ENCODE measurements at regions not wholly inside any gene's neighbourhood (a gene's known extent, or its start where the extent isn't known, plus 50 kb on each side); places are given as distances from the start of the nearest gene placed in this dataset.
"Not testable (repeated sequence)": the region's sequence is repeated elsewhere in the genome, so short reads cannot be mapped to it uniquely, and the experiment has no call there.

- intact Hi-C loops (cut with DNase I) = no loop called here
- DNase-seq (ENCODE audit: low spot score) = no peak
Measured at GRCh38 chr5:169374111-169374510, 73.2 kb upstream of the SLIT3 start.

DNA sequence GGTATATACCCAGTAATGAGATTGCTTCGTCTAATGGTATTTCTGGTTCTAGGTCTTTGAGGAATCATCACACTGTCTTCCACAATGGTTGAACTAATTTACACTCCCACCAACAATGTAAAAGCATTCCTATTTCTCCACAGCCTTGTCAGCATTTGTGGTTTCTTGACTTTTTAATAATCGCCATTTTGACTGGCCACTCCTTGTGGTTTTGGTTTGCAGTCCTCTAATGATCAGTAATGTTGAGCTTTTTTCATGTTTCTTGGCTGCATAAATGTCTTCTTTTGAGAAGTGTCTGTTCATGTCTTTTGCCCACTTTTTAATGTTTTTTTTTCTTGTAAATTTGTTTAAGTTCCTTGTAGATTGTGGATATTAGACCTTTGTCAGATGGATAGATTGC is 70.9 kb upstream of the SLIT3 start:
- DNase-seq (ENCODE audit: low spot score); intact Hi-C loops (cut with DNase I): not testable (repeated sequence)

DNA sequence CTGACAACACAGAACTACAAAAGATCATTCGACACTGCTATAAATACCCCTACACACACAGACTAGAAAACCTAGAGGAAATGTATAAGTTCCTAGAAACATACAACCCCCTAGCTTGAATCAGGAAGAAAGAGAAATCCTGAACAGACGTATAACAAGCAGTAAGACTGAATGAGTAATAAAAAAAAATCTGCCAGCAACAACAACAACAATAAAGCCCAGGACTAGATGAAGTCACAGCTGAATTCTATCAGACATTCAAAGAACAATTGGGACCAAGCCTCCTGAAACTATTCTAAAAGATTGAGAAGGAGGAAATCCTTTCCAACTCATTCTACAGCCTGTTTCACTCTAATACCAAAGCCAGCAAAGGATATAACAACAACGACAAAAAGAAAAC is 68.2 kb upstream of the SLIT3 start:
- intact Hi-C loops (cut with DNase I) = no loop called here
- no peak for DNase-seq (ENCODE audit: low spot score)

DNA sequence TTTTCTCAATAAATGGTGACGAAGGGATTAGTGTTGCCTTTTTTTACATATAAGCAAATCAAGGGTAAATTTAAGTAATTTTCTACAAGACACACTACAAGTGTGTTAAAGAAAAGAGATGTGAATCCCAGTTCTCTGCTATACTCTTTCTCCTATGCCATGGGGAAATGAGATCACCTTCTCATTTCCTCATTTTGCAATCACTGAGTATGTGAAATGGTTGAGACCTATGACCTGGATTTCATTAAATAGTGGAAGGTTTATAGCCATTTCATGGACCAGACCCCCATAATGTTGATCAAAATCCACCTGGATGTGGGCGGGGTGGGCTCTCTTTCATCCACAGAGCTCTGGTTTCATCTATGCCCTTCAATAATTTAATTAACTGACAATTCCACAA is 66.9 kb upstream of the SLIT3 start:
- no peak for DNase-seq (ENCODE audit: low spot score)
- intact Hi-C loops (cut with DNase I) = no loop called here

GRCh38 chr5:169357291-169357690 is 56.4 kb upstream of the SLIT3 start:
- intact Hi-C loops (cut with DNase I) = no loop called here
- DNase-seq (ENCODE audit: low spot score) = no peak

DNA sequence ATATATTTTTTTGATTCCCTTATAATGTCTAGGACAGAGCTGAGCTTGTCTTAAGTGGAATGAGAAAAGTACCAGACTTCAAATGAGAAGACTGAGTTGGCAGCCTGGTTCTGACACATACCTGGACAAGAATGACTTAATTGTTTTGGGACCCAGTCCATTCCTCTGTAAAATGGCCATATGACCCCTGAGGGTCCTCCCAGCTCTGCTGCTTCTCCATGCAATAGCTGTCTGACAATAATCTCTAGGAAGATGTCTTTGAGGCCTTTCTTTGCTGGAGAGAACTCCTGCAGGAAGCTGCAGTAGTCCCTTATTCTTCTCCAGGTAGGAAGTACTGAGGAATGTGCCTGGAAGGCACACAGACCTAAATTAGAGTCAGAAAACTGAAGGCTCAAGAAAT is 55.9 kb upstream of the SLIT3 start:
- intact Hi-C loops (cut with DNase I) = no loop called here
- DNase-seq (ENCODE audit: low spot score) = no peak

- intact Hi-C loops (cut with DNase I) = no loop called here
- DNase-seq (ENCODE audit: low spot score) = no peak
Measured at GRCh38 chr5:169356181-169356580, 55.2 kb upstream of the SLIT3 start.

DNA sequence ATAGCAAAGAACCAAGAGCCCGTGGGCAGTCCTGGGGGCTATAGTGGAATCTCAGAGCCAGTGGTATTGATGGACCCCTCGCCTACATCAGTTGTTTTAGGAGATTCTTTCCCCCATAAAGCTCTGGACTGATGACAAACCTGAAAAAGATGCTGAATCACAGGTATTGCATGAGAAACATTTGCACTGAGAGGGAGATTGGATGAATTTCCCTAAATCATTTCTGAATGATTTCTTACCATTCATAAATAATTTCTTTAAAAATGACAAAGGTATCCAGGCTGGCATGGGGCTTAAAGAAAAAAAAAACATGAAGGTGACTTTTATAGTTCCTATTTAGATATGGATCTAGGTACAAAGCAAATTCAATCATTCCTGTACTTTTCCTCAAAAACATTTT is 54.0 kb upstream of the SLIT3 start:
- DNase-seq (ENCODE audit: low spot score) = no peak
- intact Hi-C loops (cut with DNase I) = no loop called here

DNA sequence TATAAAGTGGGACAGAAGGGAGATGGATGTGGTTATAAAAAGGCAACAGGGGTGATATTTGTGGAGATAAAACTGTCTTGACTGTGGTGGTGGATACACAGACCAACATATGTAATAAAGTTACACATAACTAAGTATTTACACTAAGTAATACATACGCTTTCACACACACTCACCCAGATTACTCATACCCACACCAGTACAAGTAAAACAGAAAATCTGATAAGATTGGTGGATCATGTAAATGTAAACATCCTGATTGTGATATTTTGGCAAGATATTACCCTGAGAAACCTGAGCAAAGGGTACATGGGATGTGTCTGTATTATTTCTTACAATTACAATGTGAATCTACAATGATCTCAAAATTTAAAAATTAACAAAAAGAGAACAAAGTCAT is 53.3 kb upstream of the SLIT3 start:
- intact Hi-C loops (cut with DNase I) = no loop called here

DNA sequence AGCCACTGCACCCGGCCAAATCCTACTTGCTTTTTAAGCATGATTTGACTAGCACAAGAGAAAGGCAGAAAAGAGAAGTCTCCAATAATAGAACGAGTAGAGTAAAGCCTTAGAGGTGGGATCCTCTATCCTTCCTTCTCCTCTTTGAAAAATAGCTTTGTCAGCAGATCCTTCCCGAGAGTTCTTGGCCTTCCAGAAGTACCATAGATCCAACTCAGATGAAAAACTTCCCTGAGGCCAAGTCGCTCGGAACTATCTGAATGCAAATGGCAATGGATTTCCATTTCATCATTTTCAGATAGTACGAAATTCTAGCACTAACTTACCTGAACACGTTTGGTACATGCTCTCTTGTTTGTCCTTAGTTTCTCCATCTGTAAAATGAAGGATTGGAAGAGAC is 52.0 kb upstream of the SLIT3 start:
- no peak for DNase-seq (ENCODE audit: low spot score)
- intact Hi-C loops (cut with DNase I) = no loop called here

More for the DNA sequence above, 53.3 kb upstream of the SLIT3 start:
- no peak for DNase-seq (ENCODE audit: low spot score)

DNA sequence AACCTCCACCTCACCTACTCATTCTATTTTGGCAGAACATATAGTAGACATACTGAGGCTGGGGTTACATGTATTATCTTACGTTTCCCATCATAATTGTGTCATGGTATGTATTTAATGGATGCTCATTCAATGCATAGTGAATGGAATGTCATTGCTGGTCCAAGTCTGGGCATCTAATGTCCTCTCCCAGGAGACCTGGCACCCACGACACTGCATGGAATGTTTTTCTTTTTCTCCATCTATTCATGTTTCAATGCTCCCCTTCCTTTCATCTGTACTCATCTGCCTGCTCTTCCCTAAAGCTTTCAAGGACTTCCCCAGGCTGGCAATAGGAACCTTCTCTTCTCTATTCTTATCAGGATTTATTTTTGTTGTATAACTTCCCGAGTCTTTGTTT is 50.8 kb upstream of the SLIT3 start:
- intact Hi-C loops (cut with DNase I) = no loop called here
- DNase-seq (ENCODE audit: low spot score) = no peak

DNA sequence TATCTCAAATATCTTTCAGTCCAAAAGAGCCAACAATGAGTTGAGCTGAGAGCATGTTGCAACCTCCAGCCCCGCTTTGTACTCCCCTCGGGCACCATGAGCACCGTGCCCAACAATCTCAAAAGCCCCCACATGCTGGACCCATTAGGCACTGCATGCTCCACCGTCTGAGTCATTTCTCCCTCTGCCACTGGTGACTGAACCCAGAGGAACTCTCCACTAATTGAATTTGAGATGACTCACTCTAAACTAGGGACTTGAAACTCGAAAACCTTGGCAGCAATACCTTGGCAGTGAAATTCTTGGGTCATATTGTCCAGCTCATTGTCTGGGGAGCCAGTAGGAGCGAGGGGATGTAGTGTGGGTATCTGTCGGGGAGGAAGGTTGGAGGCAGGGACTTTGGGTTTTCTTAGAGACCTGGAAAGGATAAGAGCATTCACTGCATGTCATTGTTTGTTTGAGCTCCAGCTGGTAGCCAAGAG is 49.9 kb upstream of the SLIT3 start:
- no peak for DNase-seq (ENCODE audit: low spot score)
- intact Hi-C loops (cut with DNase I) = no loop called here
